ENCODE measurements at regions not wholly inside any gene's neighbourhood (a gene's known extent, or its start where the extent isn't known, plus 50 kb on each side); places are given as distances from the start of the nearest gene placed in this dataset.

DNA sequence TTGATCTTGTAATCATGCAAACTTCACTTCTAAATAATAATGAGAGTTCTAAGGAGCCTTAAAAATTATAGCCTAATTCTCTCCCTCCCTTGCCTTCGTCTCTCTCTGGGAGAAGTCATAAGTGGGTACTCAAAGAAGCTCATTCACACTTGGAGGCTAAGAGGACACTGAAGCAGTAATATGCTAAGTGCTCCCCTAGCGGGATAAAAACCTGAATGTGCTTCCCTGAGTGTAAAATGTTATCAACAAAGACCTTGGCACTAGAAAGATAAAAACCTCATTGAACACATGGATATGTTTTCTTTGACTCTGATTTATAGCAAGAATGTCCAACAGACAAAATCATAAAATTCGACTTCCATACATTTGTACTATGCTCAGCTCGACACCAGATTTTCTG lies 337.9 kb upstream of the NOVA1 start:
- no peak overlapping the region for H3K4me3 ChIP-seq (ENCODE audit: low read depth, low read length)
- TF ChIP-seq, protein P1, sequence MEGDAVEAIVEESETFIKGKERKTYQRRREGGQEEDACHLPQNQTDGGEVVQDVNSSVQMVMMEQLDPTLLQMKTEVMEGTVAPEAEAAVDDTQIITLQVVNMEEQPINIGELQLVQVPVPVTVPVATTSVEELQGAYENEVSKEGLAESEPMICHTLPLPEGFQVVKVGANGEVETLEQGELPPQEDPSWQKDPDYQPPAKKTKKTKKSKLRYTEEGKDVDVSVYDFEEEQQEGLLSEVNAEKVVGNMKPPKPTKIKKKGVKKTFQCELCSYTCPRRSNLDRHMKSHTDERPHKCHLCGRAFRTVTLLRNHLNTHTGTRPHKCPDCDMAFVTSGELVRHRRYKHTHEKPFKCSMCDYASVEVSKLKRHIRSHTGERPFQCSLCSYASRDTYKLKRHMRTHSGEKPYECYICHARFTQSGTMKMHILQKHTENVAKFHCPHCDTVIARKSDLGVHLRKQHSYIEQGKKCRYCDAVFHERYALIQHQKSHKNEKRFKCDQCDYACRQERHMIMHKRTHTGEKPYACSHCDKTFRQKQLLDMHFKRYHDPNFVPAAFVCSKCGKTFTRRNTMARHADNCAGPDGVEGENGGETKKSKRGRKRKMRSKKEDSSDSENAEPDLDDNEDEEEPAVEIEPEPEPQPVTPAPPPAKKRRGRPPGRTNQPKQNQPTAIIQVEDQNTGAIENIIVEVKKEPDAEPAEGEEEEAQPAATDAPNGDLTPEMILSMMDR (IDR thresholded peaks at IDR 0.05; ENCODE audit: low read depth, low read length, missing control alignments): no peak
- in situ Hi-C loops (cut with HindIII; ENCODE audit: low sequenced_read_pairs): no loop called here
- DNase-seq (ENCODE audit: low read depth): no peak

DNA sequence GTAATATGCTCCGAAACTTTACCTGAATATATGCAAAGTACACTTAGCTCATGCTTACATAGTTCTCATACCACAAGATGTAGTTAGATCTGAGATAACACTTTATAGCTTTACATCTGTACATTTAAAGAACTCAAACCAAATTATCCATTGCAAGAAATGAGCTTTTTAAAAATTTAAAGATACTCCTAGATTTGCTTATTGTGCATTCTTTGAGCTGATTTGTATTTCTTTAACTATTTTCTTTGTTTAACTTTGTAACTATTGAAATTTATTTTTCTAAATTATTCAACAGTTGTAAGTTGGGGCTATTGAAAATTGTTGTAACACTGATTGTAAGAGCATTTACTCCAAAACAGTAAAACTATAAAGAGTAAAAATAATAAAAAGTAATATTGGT lies 340.2 kb upstream of the NOVA1 start:
- TF ChIP-seq, protein P1 (IDR thresholded peaks at IDR 0.05; ENCODE audit: low read depth, low read length, missing control alignments): no peak
- in situ Hi-C loops (cut with HindIII; ENCODE audit: low sequenced_read_pairs): no loop called here
- H3K4me3 ChIP-seq (ENCODE audit: low read depth, low read length): no peak overlapping the region
- no peak for DNase-seq (ENCODE audit: low read depth)

DNA sequence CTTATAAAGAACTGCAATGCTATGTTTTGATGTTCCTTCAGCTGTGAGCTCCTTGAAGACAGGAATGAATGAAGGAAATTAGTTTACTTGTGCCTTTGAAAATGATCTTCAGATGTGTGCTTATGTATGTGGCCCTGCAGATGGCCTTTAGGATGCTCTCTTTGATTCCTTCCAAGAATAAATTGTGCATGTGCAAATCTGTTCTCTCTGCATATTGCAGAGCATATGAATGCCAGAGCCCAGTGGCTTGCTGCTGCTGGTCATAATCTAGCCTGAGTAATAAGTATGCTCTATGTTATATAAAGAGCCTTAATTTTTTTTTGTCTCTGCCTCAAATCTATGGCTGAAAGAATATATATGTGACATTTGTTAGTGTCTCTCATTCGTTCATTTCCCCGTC lies 341.9 kb upstream of the NOVA1 start:
- no peak overlapping the region for H3K4me3 ChIP-seq (ENCODE audit: low read depth, low read length)
- in situ Hi-C loops (cut with HindIII; ENCODE audit: low sequenced_read_pairs): no loop called here
- no peak for DNase-seq (ENCODE audit: low read depth)
- TF ChIP-seq, protein P1 (IDR thresholded peaks at IDR 0.05; ENCODE audit: low read depth, low read length, missing control alignments): no peak

DNA sequence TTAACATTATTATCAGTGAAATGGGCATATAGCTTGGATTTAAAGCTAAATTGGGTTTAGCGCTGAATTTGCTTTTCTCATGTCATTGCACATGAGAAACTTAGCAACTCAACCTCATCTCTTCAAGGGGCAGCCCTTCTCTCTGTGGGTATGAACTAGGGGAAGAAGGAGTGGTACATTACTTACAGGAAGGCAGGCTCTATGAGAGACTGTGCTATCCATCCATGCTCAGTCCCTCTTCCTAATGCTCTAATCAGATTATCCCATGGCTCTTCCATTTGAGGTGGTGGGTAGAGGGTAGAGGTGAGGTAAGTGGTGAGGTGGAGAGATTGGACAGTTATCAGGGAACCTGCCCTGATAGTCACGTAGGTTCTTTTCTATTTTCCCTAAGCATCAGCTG lies 343.7 kb upstream of the NOVA1 start:
- TF ChIP-seq, protein P1 (IDR thresholded peaks at IDR 0.05; ENCODE audit: low read depth, low read length, missing control alignments): no peak
- H3K4me3 ChIP-seq (ENCODE audit: low read depth, low read length): no peak overlapping the region
- in situ Hi-C loops (cut with HindIII; ENCODE audit: low sequenced_read_pairs): no loop called here
- no peak for DNase-seq (ENCODE audit: low read depth)

DNA sequence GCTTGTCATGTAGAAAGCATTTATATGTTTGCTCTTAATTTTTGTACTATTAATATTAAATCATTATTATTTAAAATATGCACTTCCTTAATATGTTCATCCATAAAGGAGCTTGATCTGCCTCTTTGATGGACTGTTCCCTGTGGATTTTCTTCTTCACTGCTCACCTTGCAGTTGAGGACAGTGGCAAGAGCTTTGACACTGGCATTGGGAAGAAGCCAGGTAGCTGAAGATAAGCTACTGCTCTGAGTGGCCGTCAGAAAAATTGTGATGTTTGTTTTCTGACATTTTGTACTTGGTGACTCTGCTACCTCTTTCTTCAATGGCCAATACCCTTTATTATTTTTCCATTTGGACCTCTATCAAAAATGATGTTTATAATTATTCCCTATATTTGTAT lies 349.4 kb upstream of the NOVA1 start:
- H3K4me3 ChIP-seq (ENCODE audit: low read depth, low read length): no peak overlapping the region
- TF ChIP-seq, protein P1 (IDR thresholded peaks at IDR 0.05; ENCODE audit: low read depth, low read length, missing control alignments): no peak
- no peak for DNase-seq (ENCODE audit: low read depth)
- in situ Hi-C loops (cut with HindIII; ENCODE audit: low sequenced_read_pairs): no loop called here

DNA sequence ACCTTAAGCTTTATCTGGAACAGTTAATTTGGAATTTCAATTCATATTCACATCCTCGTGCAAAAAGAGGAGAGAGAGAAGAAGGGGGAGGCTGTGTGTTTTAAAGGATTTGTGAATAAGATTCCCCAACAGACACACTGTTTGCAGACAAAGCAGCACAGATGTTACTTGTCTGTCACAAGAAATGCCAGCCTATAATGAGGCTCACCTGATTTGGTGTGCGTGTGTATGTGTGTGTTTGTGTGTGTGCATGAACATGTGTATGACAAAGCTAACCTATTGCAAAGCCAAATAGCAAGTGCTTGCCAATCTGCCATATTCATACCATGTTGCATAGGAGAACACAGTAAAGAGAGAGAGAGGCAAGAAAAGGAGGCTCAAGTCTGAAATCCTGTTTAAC lies 361.6 kb upstream of the NOVA1 start:
- H3K4me3 ChIP-seq (ENCODE audit: low read depth, low read length): no peak overlapping the region
- in situ Hi-C loops (cut with HindIII; ENCODE audit: low sequenced_read_pairs): no loop called here
- TF ChIP-seq, protein P1 (IDR thresholded peaks at IDR 0.05; ENCODE audit: low read depth, low read length, missing control alignments): no peak
- no peak for DNase-seq (ENCODE audit: low read depth)
